ENCODE measurements at regions not wholly inside any gene's neighbourhood (a gene's known extent, or its start where the extent isn't known, plus 50 kb on each side); places are given as distances from the start of the nearest gene placed in this dataset.

- H3K9me3 ChIP-seq (replicated peaks in 1 of 2; ENCODE audit: control insufficient read depth in 1 of 2, insufficient read depth in 1 of 2, low read length in 2 of 2), result no peaks in the 10 kb centered on the region
- no peak overlapping the region for H3K27ac ChIP-seq (ENCODE audit: low read depth in 1 of 2, low read length in 2 of 2)
- Mint-ChIP-seq H3K9me3 (peaks cover 0 to 8% (median 2%) of the 10 kb centered on the region in 7 donors), H3K4me1 (no peaks in the 10 kb centered on the region), H3K27me3 (ENCODE audit: low read depth in 3 of 3) (no peaks in the 10 kb centered on the region), H3K36me3 (peaks cover 5 to 8% of the 10 kb centered on the region in 2 donors), H3K27ac (no peak overlapping the region), H3K4me3 (no peak overlapping the region)
- H3K4me2 ChIP-seq (replicated peaks; ENCODE audit: extremely low read depth, low read length, poor library complexity, severe bottlenecking), result no peak overlapping the region
- H2AFZ ChIP-seq (ENCODE audit: insufficient read depth, low read depth, low read length, poor library complexity, severe bottlenecking), result no peak overlapping the region
- H3K4me1 ChIP-seq (ENCODE audit: control insufficient read depth in 1 of 2, insufficient read depth in 2 of 2, low read length in 2 of 2), result no peaks in the 10 kb centered on the region
- no CpG with 5 or more reads among the region's 2 CpGs for WGBS (ENCODE audit: insufficient coverage)
- H3K27me3 ChIP-seq (ENCODE audit: control insufficient read depth in 2 of 2, insufficient read depth in 2 of 2, low read length in 2 of 2), result no peaks in the 10 kb centered on the region
- intact Hi-C loops (cut with micrococcal nuclease), result no loop called here
- no peak overlapping the region for H3K9ac ChIP-seq (ENCODE audit: insufficient read depth, low read length, poor library complexity, severe bottlenecking)
- H3K36me3 ChIP-seq (replicated peaks in 1 of 2; ENCODE audit: control insufficient read depth in 1 of 2, insufficient read depth in 2 of 2, low read length in 2 of 2), result no peaks in the 10 kb centered on the region
- no peaks in the 10 kb centered on the region for H3K79me2 ChIP-seq (ENCODE audit: insufficient read depth, low read length)
- no peaks in the 10 kb centered on the region for H4K20me1 ChIP-seq (ENCODE audit: insufficient read depth, low read length)
- TF ChIP-seq CTCF (IDR thresholded peaks at IDR 0.05), result no peak
- no peak overlapping the region for H3K4me3 ChIP-seq (replicated peaks in 1 of 3; ENCODE audit: low read depth in 2 of 3, low read length in 3 of 3)
- no peak for DNase-seq
These were observed 154.9 kb upstream of the NUDT6 start for GRCh38 chr4:123077330-123077729.

GRCh38 chr4:123081971-123082370 lies 159.6 kb upstream of the NUDT6 start:
- H3K27ac ChIP-seq (ENCODE audit: low read depth in 1 of 2, low read length in 2 of 2), result no peak overlapping the region
- no peak overlapping the region for H3K4me3 ChIP-seq (replicated peaks in 1 of 3; ENCODE audit: low read depth in 2 of 3, low read length in 3 of 3)
- H3K4me1 Mint-ChIP-seq, result peaks cover 14% of the 10 kb centered on the region
- no peak overlapping the region for H2AFZ ChIP-seq (ENCODE audit: insufficient read depth, low read depth, low read length, poor library complexity, severe bottlenecking)
- no peak overlapping the region for H3K4me3 Mint-ChIP-seq
- H3K4me2 ChIP-seq (replicated peaks; ENCODE audit: extremely low read depth, low read length, poor library complexity, severe bottlenecking), result no peak overlapping the region
- no peaks in the 10 kb centered on the region for H3K36me3 ChIP-seq (replicated peaks in 1 of 2; ENCODE audit: control insufficient read depth in 1 of 2, insufficient read depth in 2 of 2, low read length in 2 of 2)
- peaks cover 0 to 1% (median 0%) of the 10 kb centered on the region in 3 donors for H3K27me3 Mint-ChIP-seq (ENCODE audit: low read depth in 3 of 3)
- H3K9ac ChIP-seq (ENCODE audit: insufficient read depth, low read length, poor library complexity, severe bottlenecking), result no peak overlapping the region
- no peaks in the 10 kb centered on the region for H3K27me3 ChIP-seq (ENCODE audit: control insufficient read depth in 2 of 2, insufficient read depth in 2 of 2, low read length in 2 of 2)
- intact Hi-C loops (cut with micrococcal nuclease), result no loop called here
- H3K27ac Mint-ChIP-seq, result peak overlapping the region in 1 of 7 donors; percentile 6
- H3K9me3 ChIP-seq (replicated peaks in 1 of 2; ENCODE audit: control insufficient read depth in 1 of 2, insufficient read depth in 1 of 2, low read length in 2 of 2), result no peaks in the 10 kb centered on the region
- no peaks in the 10 kb centered on the region for H3K79me2 ChIP-seq (ENCODE audit: insufficient read depth, low read length)
- peaks cover 5 to 8% of the 10 kb centered on the region in 2 donors for H3K36me3 Mint-ChIP-seq
- DNase-seq, result no peak
- H3K4me1 ChIP-seq (ENCODE audit: control insufficient read depth in 1 of 2, insufficient read depth in 2 of 2, low read length in 2 of 2), result peaks cover 3 to 6% of the 10 kb centered on the region in 2 donors
- no CpG with 5 or more reads among the region's 3 CpGs for WGBS (ENCODE audit: insufficient coverage)
- no peaks in the 10 kb centered on the region for H4K20me1 ChIP-seq (ENCODE audit: insufficient read depth, low read length)
- peaks cover 0 to 5% (median 0%) of the 10 kb centered on the region in 7 donors for H3K9me3 Mint-ChIP-seq
- no peak for TF ChIP-seq CTCF (IDR thresholded peaks at IDR 0.05)
